ENCODE measurements at regions not wholly inside any gene's neighbourhood (a gene's known extent, or its start where the extent isn't known, plus 50 kb on each side); places are given as distances from the start of the nearest gene placed in this dataset.

- no peak for DNase-seq (ENCODE audit: extremely low read depth, insufficient read length)
- Histone ChIP-seq H3K27me3 (replicated peaks; ENCODE audit: control insufficient read depth, insufficient read depth, low read length) (no peaks in the 10 kb centered on the region), H3K36me3 (ENCODE audit: control insufficient read depth, insufficient read depth, low read length) (no peaks in the 10 kb centered on the region), H3K4me3 (replicated peaks; ENCODE audit: low read depth, low read length) (no peak overlapping the region)
- TF ChIP-seq CTCF (IDR thresholded peaks at IDR 0.05; ENCODE audit: insufficient read depth, low read length, poor library complexity, severe bottlenecking), result no peak
These were observed 457.2 kb upstream of the ADAMTS5 start for GRCh38 chr21:27423906-27424595.

- DNase-seq (ENCODE audit: extremely low read depth, insufficient read length), result no peak
- no peaks in the 10 kb centered on the region for H3K27me3 ChIP-seq (replicated peaks; ENCODE audit: control insufficient read depth, insufficient read depth, low read length)
- TF ChIP-seq CTCF (IDR thresholded peaks at IDR 0.05; ENCODE audit: insufficient read depth, low read length, poor library complexity, severe bottlenecking), result no peak
- no peaks in the 10 kb centered on the region for H3K36me3 ChIP-seq (ENCODE audit: control insufficient read depth, insufficient read depth, low read length)
- H3K4me3 ChIP-seq (replicated peaks; ENCODE audit: low read depth, low read length), result no peak overlapping the region
These were observed 456.1 kb upstream of the ADAMTS5 start for GRCh38 chr21:27423038-27423437.

GRCh38 chr21:27422435-27422834 is 455.5 kb upstream of the ADAMTS5 start:
- H3K36me3 ChIP-seq (ENCODE audit: control insufficient read depth, insufficient read depth, low read length), result no peaks in the 10 kb centered on the region
- TF ChIP-seq CTCF (IDR thresholded peaks at IDR 0.05; ENCODE audit: insufficient read depth, low read length, poor library complexity, severe bottlenecking), result no peak
- H3K27me3 ChIP-seq (replicated peaks; ENCODE audit: control insufficient read depth, insufficient read depth, low read length), result no peaks in the 10 kb centered on the region
- no peak for DNase-seq (ENCODE audit: extremely low read depth, insufficient read length)
- no peak overlapping the region for H3K4me3 ChIP-seq (replicated peaks; ENCODE audit: low read depth, low read length)

GRCh38 chr21:27421654-27422053 is 454.8 kb upstream of the ADAMTS5 start:
- DNase-seq (ENCODE audit: extremely low read depth, insufficient read length), result no peak
- Histone ChIP-seq H3K27me3 (replicated peaks; ENCODE audit: control insufficient read depth, insufficient read depth, low read length) (no peaks in the 10 kb centered on the region), H3K36me3 (ENCODE audit: control insufficient read depth, insufficient read depth, low read length) (no peaks in the 10 kb centered on the region), H3K4me3 (replicated peaks; ENCODE audit: low read depth, low read length) (no peak overlapping the region)
- TF ChIP-seq CTCF (IDR thresholded peaks at IDR 0.05; ENCODE audit: insufficient read depth, low read length, poor library complexity, severe bottlenecking), result no peak

GRCh38 chr21:27419153-27419552 is 452.3 kb upstream of the ADAMTS5 start:
- H3K36me3 ChIP-seq (ENCODE audit: control insufficient read depth, insufficient read depth, low read length), result no peaks in the 10 kb centered on the region
- TF ChIP-seq CTCF (IDR thresholded peaks at IDR 0.05; ENCODE audit: insufficient read depth, low read length, poor library complexity, severe bottlenecking), result no peak
- no peaks in the 10 kb centered on the region for H3K27me3 ChIP-seq (replicated peaks; ENCODE audit: control insufficient read depth, insufficient read depth, low read length)
- no peak for DNase-seq (ENCODE audit: extremely low read depth, insufficient read length)
- no peak overlapping the region for H3K4me3 ChIP-seq (replicated peaks; ENCODE audit: low read depth, low read length)

GRCh38 chr21:27418346-27418745 is 451.5 kb upstream of the ADAMTS5 start:
- no peak overlapping the region for H3K4me3 ChIP-seq (replicated peaks; ENCODE audit: low read depth, low read length)
- H3K36me3 ChIP-seq (ENCODE audit: control insufficient read depth, insufficient read depth, low read length), result no peaks in the 10 kb centered on the region
- no peak for DNase-seq (ENCODE audit: extremely low read depth, insufficient read length)
- H3K27me3 ChIP-seq (replicated peaks; ENCODE audit: control insufficient read depth, insufficient read depth, low read length), result no peaks in the 10 kb centered on the region
- TF ChIP-seq CTCF (IDR thresholded peaks at IDR 0.05; ENCODE audit: insufficient read depth, low read length, poor library complexity, severe bottlenecking), result no peak
